ENCODE measurements at regions not wholly inside any gene's neighbourhood (a gene's known extent, or its start where the extent isn't known, plus 50 kb on each side); places are given as distances from the start of the nearest gene placed in this dataset.

DNA sequence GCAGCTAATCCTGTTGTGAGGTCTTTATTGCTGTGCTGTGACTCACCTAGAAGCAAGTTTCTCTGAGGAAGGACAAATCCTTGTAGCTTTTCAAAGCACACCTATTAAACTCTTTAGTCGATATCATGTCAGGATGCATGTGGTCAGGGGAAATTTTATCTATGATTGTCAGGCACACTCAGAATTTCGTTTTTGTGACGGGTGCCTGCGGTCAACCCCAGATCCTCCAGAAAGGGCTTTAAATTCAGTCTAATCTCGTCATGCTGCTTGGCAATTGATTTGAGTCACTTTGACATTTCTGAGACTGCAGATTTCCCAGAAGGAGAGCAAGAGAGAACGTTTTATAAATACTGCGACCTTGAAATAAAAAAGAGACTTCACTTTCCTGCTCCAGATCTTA, 316.9 kb downstream of the FGF9 start (continued):
- TF ChIP-seq CXXC5 (CRISPR knock-in tag; IDR thresholded peaks at IDR 0.05) (no peak), TGIF2 (CRISPR knock-in tag; IDR thresholded peaks at IDR 0.05) (no peak), PPARD (CRISPR knock-in tag; IDR thresholded peaks at IDR 0.05) (no peak), NR1H2 (CRISPR knock-in tag; IDR thresholded peaks at IDR 0.05) (no peak), ZNF830 (CRISPR knock-in tag; IDR thresholded peaks at IDR 0.05) (no peak), ZNF79 (CRISPR knock-in tag; IDR thresholded peaks at IDR 0.05; ENCODE audit: low read depth) (no peak), RUNX1 (IDR thresholded peaks at IDR 0.05; ENCODE audit: low read depth) (peak; percentile 77; the same call in 1 of the 2 replicates), HNRNPUL1 (IDR thresholded peaks at IDR 0.05; ENCODE audit: low read length) (no peak), PCBP1 (IDR thresholded peaks at IDR 0.05; ENCODE audit: low read depth, low read length, poor library complexity, severe bottlenecking) (no peak), IRF2 (CRISPR knock-in tag; IDR thresholded peaks at IDR 0.05) (no peak), HNRNPK (IDR thresholded peaks at IDR 0.05; ENCODE audit: low read depth, low read length, poor library complexity, severe bottlenecking) (no peak), ZNF668 (CRISPR knock-in tag; IDR thresholded peaks at IDR 0.05) (no peak), NFYB (IDR thresholded peaks at IDR 0.05; ENCODE audit: extremely low read depth, insufficient read length) (no peak), RCOR1 (IDR thresholded peaks at IDR 0.05; ENCODE audit: borderline replicate concordance in 1 of 2, low read depth in 2 of 2, low read length in 2 of 2) (peak; percentile 86 to 98)
- TF ChIP-seq, protein P1, sequence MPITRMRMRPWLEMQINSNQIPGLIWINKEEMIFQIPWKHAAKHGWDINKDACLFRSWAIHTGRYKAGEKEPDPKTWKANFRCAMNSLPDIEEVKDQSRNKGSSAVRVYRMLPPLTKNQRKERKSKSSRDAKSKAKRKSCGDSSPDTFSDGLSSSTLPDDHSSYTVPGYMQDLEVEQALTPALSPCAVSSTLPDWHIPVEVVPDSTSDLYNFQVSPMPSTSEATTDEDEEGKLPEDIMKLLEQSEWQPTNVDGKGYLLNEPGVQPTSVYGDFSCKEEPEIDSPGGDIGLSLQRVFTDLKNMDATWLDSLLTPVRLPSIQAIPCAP (CRISPR knock-in tag; IDR thresholded peaks at IDR 0.05; ENCODE audit: borderline replicate concordance) = no peak
- TF ChIP-seq, protein P2, sequence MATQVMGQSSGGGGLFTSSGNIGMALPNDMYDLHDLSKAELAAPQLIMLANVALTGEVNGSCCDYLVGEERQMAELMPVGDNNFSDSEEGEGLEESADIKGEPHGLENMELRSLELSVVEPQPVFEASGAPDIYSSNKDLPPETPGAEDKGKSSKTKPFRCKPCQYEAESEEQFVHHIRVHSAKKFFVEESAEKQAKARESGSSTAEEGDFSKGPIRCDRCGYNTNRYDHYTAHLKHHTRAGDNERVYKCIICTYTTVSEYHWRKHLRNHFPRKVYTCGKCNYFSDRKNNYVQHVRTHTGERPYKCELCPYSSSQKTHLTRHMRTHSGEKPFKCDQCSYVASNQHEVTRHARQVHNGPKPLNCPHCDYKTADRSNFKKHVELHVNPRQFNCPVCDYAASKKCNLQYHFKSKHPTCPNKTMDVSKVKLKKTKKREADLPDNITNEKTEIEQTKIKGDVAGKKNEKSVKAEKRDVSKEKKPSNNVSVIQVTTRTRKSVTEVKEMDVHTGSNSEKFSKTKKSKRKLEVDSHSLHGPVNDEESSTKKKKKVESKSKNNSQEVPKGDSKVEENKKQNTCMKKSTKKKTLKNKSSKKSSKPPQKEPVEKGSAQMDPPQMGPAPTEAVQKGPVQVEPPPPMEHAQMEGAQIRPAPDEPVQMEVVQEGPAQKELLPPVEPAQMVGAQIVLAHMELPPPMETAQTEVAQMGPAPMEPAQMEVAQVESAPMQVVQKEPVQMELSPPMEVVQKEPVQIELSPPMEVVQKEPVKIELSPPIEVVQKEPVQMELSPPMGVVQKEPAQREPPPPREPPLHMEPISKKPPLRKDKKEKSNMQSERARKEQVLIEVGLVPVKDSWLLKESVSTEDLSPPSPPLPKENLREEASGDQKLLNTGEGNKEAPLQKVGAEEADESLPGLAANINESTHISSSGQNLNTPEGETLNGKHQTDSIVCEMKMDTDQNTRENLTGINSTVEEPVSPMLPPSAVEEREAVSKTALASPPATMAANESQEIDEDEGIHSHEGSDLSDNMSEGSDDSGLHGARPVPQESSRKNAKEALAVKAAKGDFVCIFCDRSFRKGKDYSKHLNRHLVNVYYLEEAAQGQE (IDR thresholded peaks at IDR 0.05; ENCODE audit: borderline replicate concordance) = no peak
- TF ChIP-seq, protein P2 (CRISPR knock-in tag; IDR thresholded peaks at IDR 0.05; ENCODE audit: low read depth) = no peak
- TF ChIP-seq, protein P3, sequence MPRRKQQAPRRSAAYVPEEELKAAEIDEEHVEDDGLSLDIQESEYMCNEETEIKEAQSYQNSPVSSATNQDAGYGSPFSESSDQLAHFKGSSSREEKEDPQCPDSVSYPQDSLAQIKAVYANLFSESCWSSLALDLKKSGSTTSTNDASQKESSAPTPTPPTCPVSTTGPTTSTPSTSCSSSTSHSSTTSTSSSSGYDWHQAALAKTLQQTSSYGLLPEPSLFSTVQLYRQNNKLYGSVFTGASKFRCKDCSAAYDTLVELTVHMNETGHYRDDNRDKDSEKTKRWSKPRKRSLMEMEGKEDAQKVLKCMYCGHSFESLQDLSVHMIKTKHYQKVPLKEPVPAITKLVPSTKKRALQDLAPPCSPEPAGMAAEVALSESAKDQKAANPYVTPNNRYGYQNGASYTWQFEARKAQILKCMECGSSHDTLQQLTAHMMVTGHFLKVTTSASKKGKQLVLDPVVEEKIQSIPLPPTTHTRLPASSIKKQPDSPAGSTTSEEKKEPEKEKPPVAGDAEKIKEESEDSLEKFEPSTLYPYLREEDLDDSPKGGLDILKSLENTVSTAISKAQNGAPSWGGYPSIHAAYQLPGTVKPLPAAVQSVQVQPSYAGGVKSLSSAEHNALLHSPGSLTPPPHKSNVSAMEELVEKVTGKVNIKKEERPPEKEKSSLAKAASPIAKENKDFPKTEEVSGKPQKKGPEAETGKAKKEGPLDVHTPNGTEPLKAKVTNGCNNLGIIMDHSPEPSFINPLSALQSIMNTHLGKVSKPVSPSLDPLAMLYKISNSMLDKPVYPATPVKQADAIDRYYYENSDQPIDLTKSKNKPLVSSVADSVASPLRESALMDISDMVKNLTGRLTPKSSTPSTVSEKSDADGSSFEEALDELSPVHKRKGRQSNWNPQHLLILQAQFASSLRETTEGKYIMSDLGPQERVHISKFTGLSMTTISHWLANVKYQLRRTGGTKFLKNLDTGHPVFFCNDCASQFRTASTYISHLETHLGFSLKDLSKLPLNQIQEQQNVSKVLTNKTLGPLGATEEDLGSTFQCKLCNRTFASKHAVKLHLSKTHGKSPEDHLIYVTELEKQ (CRISPR knock-in tag; IDR thresholded peaks at IDR 0.05) = no peak
